ENCODE measurements at regions not wholly inside any gene's neighbourhood (a gene's known extent, or its start where the extent isn't known, plus 50 kb on each side); places are given as distances from the start of the nearest gene placed in this dataset.

- TF ChIP-seq CTCF (IDR thresholded peaks at IDR 0.05) (no peak), POLR2AphosphoS5 (IDR thresholded peaks at IDR 0.05) (no peak)
Measured at GRCh38 chrX:1794586-1794985, 179.7 kb downstream of the ASMT start.
